HG02763 (cell line): ENCODE measurements at regions not wholly inside any gene's neighbourhood (a gene's known extent, or its start where the extent isn't known, plus 50 kb on each side); places are given as distances from the start of the nearest gene placed in this dataset.

Experiments
- ATAC-seq: cut with Tn5 transposase; IDR thresholded peaks from one replicate; pipeline ENCODE4 v1.9.1; 2021; ENCODE audit warnings: mild to moderate bottlenecking, moderate library complexity; ENCODE audit not compliant: unreplicated experiment

DNA sequence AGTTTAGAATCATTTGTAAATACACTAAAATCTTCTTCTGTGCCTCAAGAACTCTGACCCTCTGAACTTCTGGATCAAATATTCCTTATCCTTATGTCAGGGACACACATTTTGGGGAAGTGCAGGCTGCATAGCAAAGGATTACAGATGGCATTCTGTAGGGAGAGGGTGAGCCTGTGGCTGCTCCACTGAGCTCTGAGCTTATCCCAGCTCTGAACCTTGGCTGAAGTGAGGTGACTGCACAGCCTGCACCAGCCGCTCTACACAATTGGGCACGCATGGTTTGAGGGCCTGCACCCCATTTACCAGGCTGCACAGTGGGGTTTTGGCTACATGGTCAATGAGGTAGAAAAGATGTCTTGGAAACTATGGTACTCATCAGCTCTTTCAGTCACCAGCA lies 251.6 kb downstream of the GALR1 start:
- no peak for ATAC-seq

- no peak for ATAC-seq
These were observed 255.9 kb downstream of the GALR1 start for GRCh38 chr18:77505499-77505898.

- no peak for ATAC-seq
These were observed 262.5 kb downstream of the GALR1 start for GRCh38 chr18:77512152-77512551.

GRCh38 chr18:77517901-77518300 lies 268.3 kb downstream of the GALR1 start:
- no peak for ATAC-seq

GRCh38 chr18:77520767-77521166 lies 271.1 kb downstream of the GALR1 start:
- ATAC-seq, result no peak

GRCh38 chr18:77522051-77522675 lies 272.5 kb downstream of the GALR1 start:
- no peak for ATAC-seq

- ATAC-seq, result no peak
These were observed 275.3 kb downstream of the GALR1 start for GRCh38 chr18:77524909-77525308.

DNA sequence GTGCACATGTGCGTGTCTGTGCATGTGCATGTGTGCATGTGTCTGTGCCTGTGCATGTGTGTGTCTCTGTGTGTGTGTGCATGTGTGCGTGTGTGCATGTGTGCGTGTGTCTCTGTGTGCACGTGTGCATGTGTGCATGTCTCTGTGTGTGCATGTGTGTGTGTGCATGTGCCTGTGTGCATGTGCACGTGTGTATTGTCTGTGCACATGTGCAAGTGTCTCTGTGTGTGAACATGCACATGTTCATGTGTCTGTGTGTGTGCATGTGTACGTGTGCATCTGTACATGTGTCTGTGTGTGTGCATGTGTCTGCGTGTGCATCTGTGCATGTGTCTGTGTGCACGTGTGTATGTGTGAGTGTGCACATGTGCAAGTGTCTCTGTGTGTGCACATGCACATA lies 277.3 kb downstream of the GALR1 start:
- ATAC-seq, result no peak

GRCh38 chr18:77528872-77529271 lies 279.2 kb downstream of the GALR1 start:
- ATAC-seq, result no peak

GRCh38 chr18:77529492-77530176 lies 280.0 kb downstream of the GALR1 start:
- ATAC-seq, result no peak

DNA sequence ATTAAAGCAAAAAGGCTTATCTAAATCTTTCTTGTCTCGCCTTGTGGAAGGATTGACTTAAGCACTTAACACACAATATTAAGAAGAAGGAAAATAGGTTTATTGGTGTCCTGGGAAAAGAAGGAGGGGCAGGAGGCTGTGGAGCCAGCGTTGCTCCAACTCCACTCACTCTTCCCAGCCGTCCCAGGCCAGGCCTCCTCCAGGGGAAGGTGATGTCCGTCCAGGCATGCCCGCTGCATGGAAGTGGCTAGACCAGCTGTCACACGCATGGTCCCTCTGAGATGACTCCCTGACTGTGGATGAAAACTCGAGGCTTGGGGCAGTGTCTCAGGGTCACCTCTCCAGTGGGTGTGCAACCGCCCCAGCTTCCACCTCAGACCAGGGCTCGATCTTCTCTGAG lies 281.1 kb downstream of the GALR1 start:
- no peak for ATAC-seq

DNA sequence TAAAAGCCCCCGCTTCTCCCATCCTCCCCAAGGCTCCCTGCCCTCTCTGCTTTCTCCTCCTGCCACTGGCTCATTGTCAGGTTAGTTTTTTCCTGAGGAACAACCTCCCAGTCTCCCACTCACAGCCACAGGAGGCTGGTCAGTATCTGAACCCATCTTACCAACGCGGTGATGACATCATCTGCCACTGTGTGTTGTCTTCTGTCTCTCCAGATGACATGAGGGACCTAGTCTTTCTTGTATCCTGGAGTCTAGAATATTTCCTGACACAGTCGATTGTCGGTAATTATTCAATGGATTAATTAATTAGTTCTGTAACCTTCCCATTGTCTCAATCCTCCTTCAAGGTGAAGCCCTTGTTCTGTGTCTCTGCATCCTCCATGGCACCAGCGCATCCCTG lies 290.2 kb downstream of the GALR1 start:
- no peak for ATAC-seq

DNA sequence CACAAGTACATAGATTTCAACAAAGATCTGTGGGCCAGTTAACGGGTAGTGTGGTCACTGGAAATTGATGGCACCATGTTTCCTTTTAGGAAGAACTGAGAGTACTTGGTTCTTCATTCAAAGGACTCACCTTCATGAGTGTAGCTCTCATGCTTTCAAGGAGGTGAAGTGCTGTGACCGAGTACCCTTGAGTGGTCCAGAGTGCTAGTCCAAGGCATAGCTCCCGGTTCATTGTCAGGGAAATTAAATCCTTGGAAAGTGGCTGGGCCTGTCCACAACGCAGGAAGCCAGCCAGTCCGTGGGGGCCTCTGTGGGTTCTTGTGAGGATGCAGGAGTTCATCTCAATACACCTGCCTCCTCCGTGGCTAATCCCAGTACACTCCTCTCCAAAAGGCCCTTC lies 295.1 kb downstream of the GALR1 start:
- ATAC-seq, result no peak

DNA sequence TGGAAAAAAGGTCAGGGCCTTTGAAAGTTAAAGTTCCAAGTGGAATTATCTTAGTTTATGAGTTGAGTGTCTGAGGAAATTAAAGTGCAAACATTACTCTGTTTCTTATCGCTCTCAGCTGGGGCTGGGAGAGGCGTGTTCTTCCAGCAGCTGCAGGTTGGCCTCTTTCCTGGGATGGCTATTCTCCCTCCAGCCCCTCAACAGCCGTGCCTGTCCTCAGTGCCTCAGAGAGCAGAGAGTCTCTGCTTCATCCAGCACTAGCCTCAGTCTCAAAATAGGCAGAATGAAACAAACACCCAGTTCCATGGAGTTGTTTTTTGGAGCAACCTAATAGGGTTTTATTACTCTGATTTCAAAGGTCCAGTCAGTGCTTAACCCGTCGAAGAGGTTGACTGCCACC lies 298.1 kb downstream of the GALR1 start:
- ATAC-seq, result no peak

DNA sequence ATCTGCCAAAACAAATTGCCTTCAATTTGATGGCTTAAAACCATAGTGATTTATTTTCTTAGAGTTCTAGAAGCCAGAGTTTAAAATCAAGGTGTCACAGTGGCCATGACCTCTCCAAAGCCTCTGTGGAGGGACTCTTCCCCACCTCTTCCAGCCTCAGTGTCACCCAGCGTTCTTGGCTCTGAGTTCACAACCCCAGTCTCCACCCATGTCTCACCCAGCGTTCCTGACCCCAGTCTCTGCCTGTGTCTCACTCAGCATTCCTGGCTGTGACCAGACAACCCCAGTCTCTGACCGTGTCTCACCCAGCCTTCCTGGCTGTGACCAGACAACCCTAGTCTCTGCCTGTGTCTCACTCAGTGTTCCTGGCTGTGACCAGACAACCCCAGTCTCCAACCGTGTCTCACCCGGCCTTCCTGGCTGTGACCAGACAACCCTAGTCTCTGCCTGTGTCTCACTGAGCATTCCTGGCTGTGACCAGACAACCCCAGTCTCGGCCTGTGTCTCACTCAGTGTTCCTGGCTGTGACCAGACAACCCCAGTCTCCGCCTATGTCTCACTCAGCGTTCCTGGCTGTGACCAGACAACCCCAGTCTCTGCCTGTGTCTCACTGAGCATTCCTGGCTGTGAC lies 299.3 kb downstream of the GALR1 start:
- no peak for ATAC-seq

DNA sequence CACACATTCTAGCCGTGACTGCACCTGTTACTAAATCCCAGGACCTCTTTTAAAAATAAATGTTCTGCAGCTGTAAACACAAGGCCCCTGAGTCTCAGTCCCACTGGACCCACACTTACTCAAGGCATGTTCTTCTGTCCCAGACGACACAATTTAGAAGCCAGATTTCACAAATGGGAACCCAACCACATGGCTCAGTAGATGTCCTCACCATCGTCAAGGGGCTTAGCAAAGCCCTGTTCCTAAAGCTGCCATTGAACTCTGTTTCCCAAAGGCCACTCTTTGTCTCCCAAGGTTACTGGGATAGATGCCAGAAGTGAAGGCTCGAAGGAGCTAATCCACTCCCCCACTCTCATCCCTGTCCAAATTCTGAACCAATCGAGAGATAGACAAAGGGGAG lies 301.0 kb downstream of the GALR1 start:
- no peak for ATAC-seq

GRCh38 chr18:77551055-77551454 lies 301.4 kb downstream of the GALR1 start:
- ATAC-seq, result no peak

DNA sequence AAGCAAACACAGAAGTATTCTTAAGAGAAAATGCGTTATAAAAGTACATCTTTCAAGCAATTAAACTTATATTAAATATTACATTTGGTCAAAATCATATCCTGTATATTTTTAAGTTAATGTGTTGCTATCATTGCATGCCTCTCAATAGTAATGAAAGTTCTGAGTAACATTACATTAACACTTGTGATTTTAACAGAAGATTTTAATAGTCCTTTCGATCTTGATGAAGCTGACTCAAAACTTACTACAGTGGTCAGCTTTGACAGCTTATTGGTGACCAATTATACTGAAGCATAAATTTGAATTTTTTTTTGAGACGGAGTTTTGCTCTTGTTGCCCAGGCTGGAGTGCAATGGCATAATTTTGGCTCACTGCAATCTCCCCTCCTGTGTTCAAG lies 303.3 kb downstream of the GALR1 start:
- no peak for ATAC-seq

DNA sequence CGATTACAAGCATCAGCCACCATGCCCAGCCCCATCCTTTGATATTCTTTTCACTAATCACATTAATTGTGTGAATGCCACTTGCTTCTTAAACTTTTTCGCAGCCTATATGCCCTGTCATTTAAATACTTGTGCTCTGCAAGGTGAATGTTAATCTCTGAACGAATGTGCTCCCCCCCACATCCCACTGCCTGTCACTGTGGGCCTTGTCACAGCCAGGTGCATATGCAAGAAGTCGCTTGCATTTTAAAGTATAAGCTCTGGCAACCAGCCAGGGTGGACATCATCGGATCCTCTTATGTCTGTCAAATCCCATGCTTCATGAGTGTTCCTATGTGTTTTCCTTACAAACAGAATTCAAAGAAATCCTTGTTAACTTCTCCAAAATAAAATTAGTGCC lies 304.4 kb downstream of the GALR1 start:
- ATAC-seq, result no peak

DNA sequence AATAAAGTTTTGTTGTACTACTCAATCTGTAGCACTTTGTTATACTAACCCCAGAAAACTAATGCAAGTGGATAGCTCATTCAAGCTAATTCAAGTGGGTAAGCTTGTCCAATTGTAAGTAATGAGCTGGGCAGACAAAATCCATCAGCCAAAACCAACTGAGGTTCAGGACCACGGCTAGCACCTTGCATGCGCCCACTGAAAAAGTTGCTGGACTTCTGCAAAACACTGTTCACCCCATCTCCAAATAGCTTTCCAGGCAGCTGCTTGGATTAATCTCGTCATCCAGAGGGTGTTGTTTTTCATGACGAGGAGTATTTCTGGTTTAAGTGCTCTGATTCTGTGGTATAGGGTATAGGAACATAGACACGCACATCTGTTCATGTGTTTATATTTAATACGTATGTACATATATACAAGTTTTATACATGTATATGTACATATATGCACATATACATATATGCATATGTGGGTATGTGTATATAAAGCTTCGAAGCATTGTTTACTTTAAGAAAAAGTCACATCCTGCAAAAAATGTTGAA lies 307.5 kb downstream of the GALR1 start:
- ATAC-seq, result no peak

- no peak for ATAC-seq
These were observed 309.7 kb downstream of the GALR1 start for GRCh38 chr18:77559274-77559910.
